NB4 (cell line): ENCODE measurements at regions not wholly inside any gene's neighbourhood (a gene's known extent, or its start where the extent isn't known, plus 50 kb on each side); places are given as distances from the start of the nearest gene placed in this dataset.

Experiments used
- DNase-seq: peaks from one replicate; pipeline ENCODE4 v3.0.0; 2010; ENCODE audit warnings: low read depth
- H3K4me3 ChIP-seq: one replicate; pipeline ENCODE4 v1.5.1; 2011; ENCODE audit warnings: mild to moderate bottlenecking, low read depth, low read length, moderate library complexity
- MAX ChIP-seq: IDR thresholded peaks from 2 replicates; pipeline ENCODE4 v1.6.1; 2011; ENCODE audit warnings: low read depth, low read length
- MYC ChIP-seq: IDR thresholded peaks from 2 replicates; pipeline ENCODE4 v1.6.1; 2011; ENCODE audit warnings: low read depth, low read length
- POLR2A ChIP-seq: IDR thresholded peaks from 2 replicates; pipeline ENCODE4 v1.6.1; 2011; ENCODE audit warnings: mild to moderate bottlenecking; ENCODE audit not compliant: insufficient read length; ENCODE audit errors: extremely low read depth
- TF ChIP-seq, protein P1 (sequence below): IDR thresholded peaks from one replicate; pipeline ENCODE4 v1.5.1; 2012; ENCODE audit warnings: low read depth, low read length

DNA sequence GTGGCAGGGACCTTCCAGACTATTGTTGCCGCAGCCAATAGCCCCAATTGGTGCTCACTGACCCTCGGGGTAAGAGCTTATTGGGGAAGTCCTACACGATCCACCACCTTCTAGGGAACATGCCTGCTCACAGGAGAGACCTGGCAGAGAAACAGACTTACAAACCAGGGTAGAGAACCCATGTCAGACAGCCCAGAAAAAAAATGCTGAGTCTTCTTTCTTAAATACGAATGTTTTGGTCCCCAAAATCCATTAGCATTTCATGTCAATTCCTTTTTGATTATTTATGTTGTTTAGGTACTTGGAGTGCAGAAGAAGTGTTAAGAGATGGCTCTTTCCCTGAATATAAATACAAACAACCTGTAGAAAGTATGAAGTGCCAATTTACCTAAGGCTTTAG, 84.9 kb upstream of the PDE10A start:
- DNase-seq, result no peak
- TF ChIP-seq, protein P1, sequence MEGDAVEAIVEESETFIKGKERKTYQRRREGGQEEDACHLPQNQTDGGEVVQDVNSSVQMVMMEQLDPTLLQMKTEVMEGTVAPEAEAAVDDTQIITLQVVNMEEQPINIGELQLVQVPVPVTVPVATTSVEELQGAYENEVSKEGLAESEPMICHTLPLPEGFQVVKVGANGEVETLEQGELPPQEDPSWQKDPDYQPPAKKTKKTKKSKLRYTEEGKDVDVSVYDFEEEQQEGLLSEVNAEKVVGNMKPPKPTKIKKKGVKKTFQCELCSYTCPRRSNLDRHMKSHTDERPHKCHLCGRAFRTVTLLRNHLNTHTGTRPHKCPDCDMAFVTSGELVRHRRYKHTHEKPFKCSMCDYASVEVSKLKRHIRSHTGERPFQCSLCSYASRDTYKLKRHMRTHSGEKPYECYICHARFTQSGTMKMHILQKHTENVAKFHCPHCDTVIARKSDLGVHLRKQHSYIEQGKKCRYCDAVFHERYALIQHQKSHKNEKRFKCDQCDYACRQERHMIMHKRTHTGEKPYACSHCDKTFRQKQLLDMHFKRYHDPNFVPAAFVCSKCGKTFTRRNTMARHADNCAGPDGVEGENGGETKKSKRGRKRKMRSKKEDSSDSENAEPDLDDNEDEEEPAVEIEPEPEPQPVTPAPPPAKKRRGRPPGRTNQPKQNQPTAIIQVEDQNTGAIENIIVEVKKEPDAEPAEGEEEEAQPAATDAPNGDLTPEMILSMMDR, result no peak
- TF ChIP-seq MYC (no peak), POLR2A (no peak), MAX (no peak)
- H3K4me3 ChIP-seq, result no peak overlapping the region

- H3K4me3 ChIP-seq, result no peak overlapping the region
- no peak for DNase-seq
- TF ChIP-seq MYC, result no peak
- no peak for TF ChIP-seq POLR2A
- TF ChIP-seq, protein P1, result no peak
- TF ChIP-seq MAX, result no peak
These were observed 83.3 kb upstream of the PDE10A start for GRCh38 chr6:165746331-165746730.

DNA sequence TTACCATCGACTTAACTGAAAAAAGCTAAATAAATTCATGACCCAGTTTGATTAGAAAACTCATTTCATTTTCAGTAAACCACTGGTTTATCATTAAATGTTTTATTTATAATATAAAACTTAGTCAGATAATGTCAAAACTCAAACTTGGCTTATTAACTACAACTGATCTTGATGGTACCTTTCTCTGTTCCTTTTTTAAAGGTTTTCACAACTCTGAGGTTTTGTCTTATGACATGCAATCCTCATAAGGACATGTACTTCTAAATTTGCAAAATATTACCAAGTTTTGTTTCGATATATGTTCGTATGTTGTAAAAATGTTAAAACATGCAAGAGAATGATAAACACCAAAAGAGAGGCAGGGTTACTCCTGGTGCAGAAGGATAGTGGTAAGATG, 82.5 kb upstream of the PDE10A start:
- DNase-seq, result no peak
- TF ChIP-seq MAX, result no peak
- no peak for TF ChIP-seq MYC
- TF ChIP-seq, protein P1, result no peak
- TF ChIP-seq POLR2A, result no peak

DNA sequence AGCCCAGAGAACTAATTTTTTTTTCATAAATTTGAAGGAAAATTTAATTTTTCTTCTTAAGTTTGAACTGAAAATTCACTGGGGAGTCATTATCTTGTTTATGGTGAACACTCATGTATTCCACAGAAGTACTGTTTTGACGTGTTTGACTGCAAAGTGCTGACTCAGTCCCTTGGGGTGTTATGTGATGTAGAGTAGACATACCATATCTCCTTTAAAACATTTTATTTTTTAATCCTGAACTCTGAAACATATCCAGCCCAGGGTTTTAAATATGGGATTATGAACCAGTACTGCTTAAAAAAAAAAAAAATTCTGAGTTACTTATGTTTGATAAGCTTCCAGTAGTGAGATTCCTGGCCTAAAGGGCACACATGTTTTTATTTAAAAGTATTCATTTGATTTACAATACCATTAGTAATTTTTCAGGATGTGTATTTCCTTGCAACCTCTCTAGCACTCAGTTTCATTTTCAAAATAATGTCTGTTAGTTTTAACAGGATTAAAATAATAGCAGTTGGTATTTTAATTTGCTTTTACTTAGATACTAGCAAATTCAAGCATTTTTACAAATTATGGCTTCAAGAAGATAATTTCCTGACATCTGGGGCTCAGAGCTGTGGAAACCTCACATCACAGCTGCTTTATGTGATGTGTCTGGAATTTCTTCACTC, 81.7 kb upstream of the PDE10A start:
- DNase-seq, result no peak
- TF ChIP-seq, protein P1, result no peak
- TF ChIP-seq POLR2A (no peak), MAX (no peak), MYC (no peak)

More for the DNA sequence above, 82.5 kb upstream of the PDE10A start:
- H3K4me3 ChIP-seq, result no peak overlapping the region

GRCh38 chr6:165743366-165743898, 80.4 kb upstream of the PDE10A start:
- TF ChIP-seq MAX, result no peak
- TF ChIP-seq POLR2A, result no peak
- TF ChIP-seq, protein P1, result no peak
- TF ChIP-seq MYC, result no peak
- no peak overlapping the region for H3K4me3 ChIP-seq
- no peak for DNase-seq

More for the DNA sequence above, 81.7 kb upstream of the PDE10A start:
- H3K4me3 ChIP-seq, result no peak overlapping the region
